ENCODE measurements at regions not wholly inside any gene's neighbourhood (a gene's known extent, or its start where the extent isn't known, plus 50 kb on each side); places are given as distances from the start of the nearest gene placed in this dataset.

DNA sequence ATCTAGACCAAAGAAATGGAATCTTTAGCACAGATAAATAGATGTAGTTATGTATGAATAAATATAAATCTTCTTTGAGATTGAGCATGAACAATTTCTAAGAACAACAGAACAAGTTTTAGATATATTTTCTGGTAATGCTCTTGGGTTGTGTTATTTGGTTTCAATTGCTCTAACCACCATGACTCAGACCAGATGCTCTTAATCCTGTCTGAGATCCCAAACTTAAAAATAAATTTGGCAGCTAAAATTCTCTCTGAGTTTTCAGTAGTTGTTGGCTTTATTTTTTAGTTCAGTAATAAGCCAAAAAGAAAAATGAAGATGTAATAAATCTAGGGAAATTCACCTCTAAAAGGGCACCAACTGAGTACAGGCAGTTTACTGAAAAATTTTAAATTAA, 1693.4 kb downstream of the NCAM2 start:
- TF ChIP-seq, protein P1, sequence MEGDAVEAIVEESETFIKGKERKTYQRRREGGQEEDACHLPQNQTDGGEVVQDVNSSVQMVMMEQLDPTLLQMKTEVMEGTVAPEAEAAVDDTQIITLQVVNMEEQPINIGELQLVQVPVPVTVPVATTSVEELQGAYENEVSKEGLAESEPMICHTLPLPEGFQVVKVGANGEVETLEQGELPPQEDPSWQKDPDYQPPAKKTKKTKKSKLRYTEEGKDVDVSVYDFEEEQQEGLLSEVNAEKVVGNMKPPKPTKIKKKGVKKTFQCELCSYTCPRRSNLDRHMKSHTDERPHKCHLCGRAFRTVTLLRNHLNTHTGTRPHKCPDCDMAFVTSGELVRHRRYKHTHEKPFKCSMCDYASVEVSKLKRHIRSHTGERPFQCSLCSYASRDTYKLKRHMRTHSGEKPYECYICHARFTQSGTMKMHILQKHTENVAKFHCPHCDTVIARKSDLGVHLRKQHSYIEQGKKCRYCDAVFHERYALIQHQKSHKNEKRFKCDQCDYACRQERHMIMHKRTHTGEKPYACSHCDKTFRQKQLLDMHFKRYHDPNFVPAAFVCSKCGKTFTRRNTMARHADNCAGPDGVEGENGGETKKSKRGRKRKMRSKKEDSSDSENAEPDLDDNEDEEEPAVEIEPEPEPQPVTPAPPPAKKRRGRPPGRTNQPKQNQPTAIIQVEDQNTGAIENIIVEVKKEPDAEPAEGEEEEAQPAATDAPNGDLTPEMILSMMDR (IDR thresholded peaks at IDR 0.05; ENCODE audit: low read depth, low read length) = no peak
- no peak for TF ChIP-seq EZH2phosphoT487 (IDR thresholded peaks at IDR 0.05; ENCODE audit: low read depth)

Measured in OCI-LY3 (cell line).